ENCODE measurements at regions not wholly inside any gene's neighbourhood (a gene's known extent, or its start where the extent isn't known, plus 50 kb on each side); places are given as distances from the start of the nearest gene placed in this dataset.
"Not testable (repeated sequence)": the region's sequence is repeated elsewhere in the genome, so short reads cannot be mapped to it uniquely, and the experiment has no call there.

DNA sequence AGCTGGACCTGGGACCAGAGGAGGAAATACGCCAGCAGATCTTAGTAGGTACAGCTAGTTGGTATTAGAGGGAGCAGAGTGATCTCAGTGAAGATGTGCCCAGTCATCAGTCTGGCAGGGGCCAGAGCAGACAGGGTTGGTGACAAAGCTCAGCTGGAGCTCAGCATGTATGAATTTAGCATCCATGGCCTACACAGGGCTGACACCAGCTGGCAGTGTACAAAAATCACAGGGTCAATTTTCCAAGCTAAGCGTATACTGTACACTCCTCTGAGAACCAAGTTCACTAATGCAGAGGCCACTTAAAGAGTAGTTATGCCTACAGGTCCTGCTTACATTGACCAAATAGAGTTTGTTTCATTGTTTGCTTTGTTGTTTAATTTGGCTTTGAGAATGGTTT is 146.6 kb downstream of the SLC24A2 start:
- POLR2A ChIA-PET = no interaction called here
- DNase-seq = no peak
- no peaks in the 10 kb centered on the region for H3K36me3 Mint-ChIP-seq
- H3K4me1 Mint-ChIP-seq = no peaks in the 10 kb centered on the region
- no peak overlapping the region for H3K4me3 Mint-ChIP-seq
- peaks cover 11% of the 10 kb centered on the region for H3K27me3 Mint-ChIP-seq
- H3K27ac Mint-ChIP-seq = no peak overlapping the region
- ATAC-seq (ENCODE audit: low read depth) = no peak
- H3K9me3 Mint-ChIP-seq = no peaks in the 10 kb centered on the region

DNA sequence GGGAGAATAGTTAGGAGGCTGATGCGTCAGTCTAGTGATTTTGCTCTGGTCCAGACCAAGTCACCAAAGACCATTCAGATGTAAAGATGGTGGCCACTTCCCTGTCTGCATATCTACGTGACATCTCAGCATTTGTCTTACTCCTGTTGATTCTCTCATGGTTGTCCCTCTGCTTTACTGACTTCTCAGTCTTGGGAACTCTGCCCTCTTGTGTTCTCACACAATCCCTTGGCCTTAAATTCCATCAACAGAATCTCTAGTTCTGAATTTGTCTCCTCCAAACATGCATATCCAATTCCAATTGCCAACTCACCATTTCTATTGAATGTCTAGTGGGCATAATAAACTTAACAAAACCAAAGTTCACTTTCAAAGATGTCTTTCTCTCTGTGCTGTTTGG is 147.8 kb downstream of the SLC24A2 start:
- Mint-ChIP-seq H3K27ac (no peak overlapping the region), H3K27me3 (peaks cover 9% of the 10 kb centered on the region), H3K36me3 (no peaks in the 10 kb centered on the region), H3K4me3 (no peak overlapping the region), H3K9me3 (no peaks in the 10 kb centered on the region), H3K4me1 (no peaks in the 10 kb centered on the region)
- DNase-seq (no peak), ATAC-seq (ENCODE audit: low read depth) (no peak)
- POLR2A ChIA-PET = no interaction called here

DNA sequence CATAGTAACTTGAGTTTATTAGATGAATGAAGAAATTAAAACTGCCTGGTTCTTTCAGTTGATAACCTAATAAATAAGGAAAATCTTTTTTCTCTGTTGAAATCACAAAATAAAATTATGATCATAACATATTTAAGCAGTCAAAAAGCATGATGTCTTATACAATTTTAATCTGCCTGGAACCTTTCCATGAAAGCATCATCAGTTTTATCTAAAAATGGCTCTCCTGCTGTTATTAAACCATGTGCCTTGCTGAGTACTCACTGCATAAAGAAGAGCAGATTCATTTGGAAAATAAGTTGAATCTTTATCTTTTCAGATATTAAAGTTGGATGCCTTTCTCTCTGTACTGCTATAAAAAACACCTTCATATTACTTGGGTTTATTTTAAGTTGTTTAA is 148.8 kb downstream of the SLC24A2 start:
- no peaks in the 10 kb centered on the region for H3K9me3 Mint-ChIP-seq
- DNase-seq (no peak), ATAC-seq (ENCODE audit: low read depth) (no peak)
- H3K36me3 Mint-ChIP-seq = no peaks in the 10 kb centered on the region
- H3K27ac Mint-ChIP-seq = no peak overlapping the region
- H3K4me1 Mint-ChIP-seq = no peaks in the 10 kb centered on the region
- H3K4me3 Mint-ChIP-seq = no peak overlapping the region
- H3K27me3 Mint-ChIP-seq = peaks cover 9% of the 10 kb centered on the region
- POLR2A ChIA-PET = no interaction called here

DNA sequence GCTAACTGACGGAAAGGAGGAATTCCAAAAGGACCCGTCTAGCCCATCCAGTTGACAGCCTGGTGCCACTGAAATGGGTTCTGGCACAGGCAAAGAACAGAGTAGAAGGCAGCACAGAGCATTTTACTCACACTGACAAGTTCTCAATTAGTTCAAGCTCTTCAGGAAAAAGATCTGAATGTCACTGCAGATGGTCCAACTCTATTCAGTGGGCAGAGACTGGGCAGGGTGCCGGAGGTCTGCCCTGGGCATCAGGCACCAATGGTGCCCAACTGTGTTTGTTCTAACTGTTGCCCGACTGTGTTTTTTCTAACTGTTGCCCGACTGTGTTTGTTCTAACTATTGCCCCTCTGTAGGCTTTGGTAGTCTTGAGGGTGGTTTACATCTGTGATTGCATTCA is 151.8 kb downstream of the SLC24A2 start:
- H3K27me3 Mint-ChIP-seq = peaks cover 8% of the 10 kb centered on the region
- H3K9me3 Mint-ChIP-seq = no peaks in the 10 kb centered on the region
- DNase-seq (no peak), ATAC-seq (ENCODE audit: low read depth) (no peak)
- no peaks in the 10 kb centered on the region for H3K4me1 Mint-ChIP-seq
- no peak overlapping the region for H3K4me3 Mint-ChIP-seq
- POLR2A ChIA-PET = no interaction called here
- no peaks in the 10 kb centered on the region for H3K36me3 Mint-ChIP-seq
- H3K27ac Mint-ChIP-seq = no peak overlapping the region

DNA sequence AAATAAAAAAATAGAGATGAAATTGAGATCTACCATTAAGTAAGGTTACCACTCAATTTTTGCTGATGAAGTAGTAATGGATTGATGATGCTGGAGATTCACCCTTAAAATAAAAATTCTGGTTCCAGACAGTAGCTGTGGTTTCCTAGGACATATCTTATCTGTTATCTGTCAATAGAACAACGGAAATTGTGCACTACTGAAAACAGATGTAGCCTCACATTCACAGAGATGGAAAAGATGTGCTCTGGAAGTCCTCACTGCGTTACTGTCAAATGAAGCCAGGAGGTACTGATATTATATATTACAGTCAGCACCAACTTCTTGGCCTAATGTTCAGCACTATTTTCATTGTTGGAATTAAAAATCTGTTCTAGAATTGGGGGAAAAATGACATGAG is 154.0 kb downstream of the SLC24A2 start:
- no peaks in the 10 kb centered on the region for H3K36me3 Mint-ChIP-seq
- H3K4me3 Mint-ChIP-seq = no peak overlapping the region
- H3K4me1 Mint-ChIP-seq = no peaks in the 10 kb centered on the region
- H3K27me3 Mint-ChIP-seq = peaks cover 7% of the 10 kb centered on the region
- POLR2A ChIA-PET = no interaction called here
- ATAC-seq (ENCODE audit: low read depth) (no peak), DNase-seq (no peak)
- H3K27ac Mint-ChIP-seq = no peak overlapping the region
- H3K9me3 Mint-ChIP-seq = no peaks in the 10 kb centered on the region

DNA sequence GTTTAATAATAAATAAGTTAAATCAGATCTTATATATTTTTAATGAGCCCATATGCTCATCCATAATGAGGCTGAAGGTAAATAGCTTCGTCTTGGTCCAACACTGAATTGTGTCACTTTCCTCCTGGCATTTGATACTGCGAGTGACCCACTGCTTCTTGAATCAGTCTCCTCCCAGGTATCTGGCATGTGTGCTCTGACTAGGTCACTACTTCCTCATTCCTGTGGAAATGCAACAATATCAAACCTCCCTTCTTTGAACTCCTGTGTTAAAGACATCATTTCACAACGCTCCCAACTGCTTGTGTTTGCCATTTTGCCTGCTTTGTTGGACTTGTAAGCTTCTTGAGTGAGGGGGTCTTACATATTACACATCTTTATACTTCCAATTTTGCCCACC is 157.7 kb downstream of the SLC24A2 start:
- no peaks in the 10 kb centered on the region for H3K36me3 Mint-ChIP-seq

DNA sequence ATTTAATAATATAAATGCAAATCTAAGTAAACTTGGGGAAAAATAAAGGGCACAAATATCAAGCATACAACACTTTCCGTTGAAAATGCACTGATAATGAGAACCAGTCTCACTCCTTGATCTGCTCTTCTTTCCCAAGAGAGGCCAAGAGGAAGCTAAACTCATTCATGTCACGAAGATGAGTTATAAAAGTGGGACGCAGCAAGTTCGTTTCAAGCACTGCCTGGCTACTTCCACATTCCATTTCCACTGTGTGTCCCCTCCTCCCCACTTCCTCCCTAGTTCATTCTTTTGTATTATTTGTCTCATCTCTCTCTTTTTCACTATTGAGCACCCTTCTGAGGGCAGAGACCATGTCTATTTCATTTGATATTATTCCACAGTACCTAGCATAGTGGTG is 158.1 kb downstream of the SLC24A2 start:
- POLR2A ChIA-PET = no interaction called here
- H3K9me3 Mint-ChIP-seq = no peaks in the 10 kb centered on the region
- no peaks in the 10 kb centered on the region for H3K36me3 Mint-ChIP-seq
- H3K4me1 Mint-ChIP-seq = no peaks in the 10 kb centered on the region
- H3K4me3 Mint-ChIP-seq = no peak overlapping the region
- no peak for ATAC-seq (ENCODE audit: low read depth)
- no peak overlapping the region for H3K27ac Mint-ChIP-seq
- DNase-seq = no peak
- peaks cover 17% of the 10 kb centered on the region for H3K27me3 Mint-ChIP-seq

More for the DNA sequence above, 157.7 kb downstream of the SLC24A2 start:
- Mint-ChIP-seq H3K4me3 (no peak overlapping the region), H3K4me1 (no peaks in the 10 kb centered on the region), H3K27me3 (peaks cover 17% of the 10 kb centered on the region), H3K9me3 (no peaks in the 10 kb centered on the region), H3K27ac (no peak overlapping the region)
- DNase-seq (no peak), ATAC-seq (ENCODE audit: low read depth) (no peak)
- POLR2A ChIA-PET = no interaction called here

DNA sequence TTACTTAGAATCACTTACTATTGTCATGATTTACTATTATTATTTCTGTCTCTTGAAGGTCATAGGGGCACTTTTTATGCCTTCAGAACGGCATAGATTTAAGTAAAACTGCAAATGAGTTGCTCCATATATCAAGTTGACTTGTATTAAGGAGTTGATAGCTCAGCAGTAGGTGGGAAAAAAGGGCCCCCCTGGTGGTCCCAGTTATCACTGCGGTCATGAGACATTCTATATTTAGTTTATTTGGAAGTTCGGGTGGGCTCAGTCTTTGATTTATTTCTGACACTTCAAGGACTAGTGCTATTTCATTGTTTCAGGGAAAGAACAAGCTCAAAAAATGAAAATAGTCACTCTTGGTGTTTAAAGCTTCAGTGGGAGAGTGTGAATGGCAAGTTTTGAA is 159.3 kb downstream of the SLC24A2 start:
- POLR2A ChIA-PET = no interaction called here
- no peak overlapping the region for H3K4me3 Mint-ChIP-seq
- H3K4me1 Mint-ChIP-seq = no peaks in the 10 kb centered on the region
- H3K27ac Mint-ChIP-seq = no peak overlapping the region
- DNase-seq (no peak), ATAC-seq (ENCODE audit: low read depth) (no peak)
- no peaks in the 10 kb centered on the region for H3K36me3 Mint-ChIP-seq
- peaks cover 17% of the 10 kb centered on the region for H3K27me3 Mint-ChIP-seq
- H3K9me3 Mint-ChIP-seq = no peaks in the 10 kb centered on the region

DNA sequence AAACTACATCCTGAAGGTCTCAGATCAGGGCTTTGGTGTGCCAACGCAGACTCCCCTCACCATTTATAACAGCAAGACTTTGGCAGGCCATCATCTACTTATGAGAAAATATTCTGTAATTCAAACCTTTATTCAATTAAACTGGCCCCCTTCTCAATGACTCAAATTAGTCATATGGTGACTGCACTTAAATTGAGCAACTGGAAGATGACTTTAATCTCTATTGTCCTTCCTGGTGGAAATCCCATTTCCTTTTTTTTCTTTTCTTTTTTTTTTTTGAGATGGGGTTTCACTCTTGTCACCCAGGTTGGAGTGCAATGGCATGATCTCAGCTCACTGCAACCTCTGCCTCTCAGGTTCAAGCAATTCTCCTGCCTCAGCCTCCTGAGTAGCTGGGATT is 163.4 kb downstream of the SLC24A2 start:
- POLR2A ChIA-PET = not testable (repeated sequence)

DNA sequence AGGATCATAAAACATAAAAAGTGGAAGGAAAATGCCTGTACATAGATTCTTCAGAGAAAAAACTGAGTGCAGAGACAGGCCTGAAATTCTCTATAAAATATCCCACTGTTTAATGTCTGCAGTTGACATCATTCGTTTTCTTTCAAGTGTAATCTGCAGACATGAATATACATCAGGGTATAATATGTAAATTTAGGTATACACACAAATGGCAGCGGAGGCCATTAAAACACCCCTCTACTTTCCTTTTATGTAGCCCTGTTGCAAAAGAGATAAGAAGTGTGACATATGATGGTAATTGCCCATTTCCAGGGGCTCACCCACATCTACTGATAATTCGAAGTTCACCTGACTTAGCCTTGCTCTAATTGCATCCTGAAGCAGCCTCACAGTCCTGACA is 164.3 kb downstream of the SLC24A2 start:
- Mint-ChIP-seq H3K4me1 (no peaks in the 10 kb centered on the region), H3K27me3 (peaks cover 21% of the 10 kb centered on the region), H3K9me3 (no peaks in the 10 kb centered on the region), H3K36me3 (no peaks in the 10 kb centered on the region), H3K27ac (no peak overlapping the region), H3K4me3 (no peak overlapping the region)
- DNase-seq (no peak), ATAC-seq (ENCODE audit: low read depth) (no peak)
- POLR2A ChIA-PET = no interaction called here

More for the DNA sequence above, 163.4 kb downstream of the SLC24A2 start:
- H3K4me3 Mint-ChIP-seq; H3K4me1 Mint-ChIP-seq; H3K27ac Mint-ChIP-seq; ATAC-seq (ENCODE audit: low read depth); DNase-seq; H3K9me3 Mint-ChIP-seq; H3K36me3 Mint-ChIP-seq: not testable (repeated sequence)
- peaks cover 20% of the 10 kb centered on the region for H3K27me3 Mint-ChIP-seq

DNA sequence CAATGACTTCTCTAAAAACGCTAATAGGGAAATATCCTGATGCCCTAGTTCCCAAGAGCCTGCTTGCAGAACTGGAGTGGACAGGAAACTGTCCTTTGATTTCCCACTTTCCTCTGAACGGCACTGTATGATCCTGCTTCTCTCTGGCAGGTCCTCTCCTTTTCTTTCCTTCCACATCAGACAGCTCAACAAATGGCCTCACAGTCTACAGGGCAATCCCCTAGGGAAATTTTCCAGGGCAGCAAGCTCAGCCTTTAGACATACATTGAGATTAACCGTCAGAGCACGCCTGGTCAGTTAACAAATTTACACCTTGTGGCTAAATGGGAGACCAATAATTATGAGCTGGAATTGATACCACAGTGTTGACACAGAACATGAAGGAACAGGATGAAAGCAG is 164.9 kb downstream of the SLC24A2 start:
- DNase-seq = no peak
- H3K36me3 Mint-ChIP-seq = no peaks in the 10 kb centered on the region
- no peak overlapping the region for H3K4me3 Mint-ChIP-seq
- no peak for ATAC-seq (ENCODE audit: low read depth)
- H3K9me3 Mint-ChIP-seq = no peaks in the 10 kb centered on the region
- no peaks in the 10 kb centered on the region for H3K4me1 Mint-ChIP-seq
- H3K27me3 Mint-ChIP-seq = peaks cover 18% of the 10 kb centered on the region
- no peak overlapping the region for H3K27ac Mint-ChIP-seq
- POLR2A ChIA-PET = no interaction called here

DNA sequence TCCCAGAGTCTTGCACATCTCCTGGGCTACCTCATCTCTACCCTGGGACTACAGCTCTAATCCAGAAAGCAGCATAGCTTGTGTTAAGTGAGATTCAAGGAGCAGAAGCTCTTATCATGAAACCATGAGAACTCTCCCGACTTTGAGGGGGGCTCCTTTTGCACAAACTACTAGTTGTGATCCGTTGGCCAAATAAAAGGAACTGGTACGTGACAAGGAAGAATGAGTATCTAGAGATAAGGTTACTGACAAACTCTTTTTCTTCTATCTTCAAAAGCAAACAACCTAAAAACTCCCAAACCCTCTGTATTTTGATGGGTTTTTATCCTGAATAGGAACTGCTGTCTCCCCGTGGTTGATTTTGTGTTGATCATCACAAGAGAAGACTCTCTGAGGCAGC is 168.5 kb downstream of the SLC24A2 start:
- Mint-ChIP-seq H3K4me1 (no peaks in the 10 kb centered on the region), H3K9me3 (no peaks in the 10 kb centered on the region), H3K27me3 (peaks cover 23% of the 10 kb centered on the region), H3K4me3 (no peak overlapping the region), H3K36me3 (no peaks in the 10 kb centered on the region), H3K27ac (no peak overlapping the region)
- ATAC-seq (ENCODE audit: low read depth) (no peak), DNase-seq (no peak)
- POLR2A ChIA-PET = no interaction called here

DNA sequence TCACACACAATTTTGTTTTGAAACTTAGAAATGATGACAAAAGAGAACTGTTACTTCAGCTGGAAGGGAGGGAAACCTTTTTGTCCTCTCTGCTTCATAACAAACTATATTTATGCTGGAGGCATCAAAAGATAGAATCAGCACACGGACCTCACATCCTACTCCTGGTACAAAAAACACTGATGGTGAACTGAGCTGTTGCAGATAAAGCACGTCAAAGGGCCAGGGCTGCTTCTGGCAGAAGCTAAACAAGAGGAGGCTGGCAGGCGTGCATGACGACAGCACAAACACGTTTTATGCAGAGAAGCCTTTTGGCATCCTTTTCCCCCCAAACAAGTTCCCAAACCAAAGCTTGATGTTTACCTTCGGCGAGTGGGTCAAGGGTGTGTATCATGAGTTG is 169.6 kb downstream of the SLC24A2 start:
- peaks cover 23% of the 10 kb centered on the region for H3K27me3 Mint-ChIP-seq
- no peaks in the 10 kb centered on the region for H3K36me3 Mint-ChIP-seq
- POLR2A ChIA-PET = no interaction called here
- H3K4me1 Mint-ChIP-seq = no peaks in the 10 kb centered on the region
- no peak overlapping the region for H3K4me3 Mint-ChIP-seq
- DNase-seq (no peak), ATAC-seq (ENCODE audit: low read depth) (no peak)
- no peak overlapping the region for H3K27ac Mint-ChIP-seq
- H3K9me3 Mint-ChIP-seq = no peaks in the 10 kb centered on the region

DNA sequence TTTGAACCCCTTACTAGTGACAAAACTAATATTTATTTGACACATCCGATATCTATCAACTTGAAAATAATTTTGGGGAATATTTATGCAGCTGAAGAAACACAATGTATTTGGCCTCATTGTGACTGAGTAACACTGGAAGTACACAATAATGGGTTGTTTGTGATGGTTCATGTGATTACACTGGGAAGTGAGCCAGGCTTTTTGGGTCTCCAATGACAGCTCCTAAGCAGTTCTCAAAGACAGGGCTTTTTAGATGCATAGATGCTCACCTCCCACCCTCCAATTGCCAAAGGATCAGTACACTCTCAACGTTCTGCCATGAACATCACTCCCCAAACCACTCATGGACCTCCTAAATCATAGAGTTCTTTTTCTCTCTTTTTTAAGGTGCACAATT is 170.0 kb downstream of the SLC24A2 start:
- Mint-ChIP-seq H3K9me3 (no peaks in the 10 kb centered on the region), H3K36me3 (no peaks in the 10 kb centered on the region), H3K4me3 (no peak overlapping the region), H3K27me3 (peaks cover 21% of the 10 kb centered on the region), H3K27ac (no peak overlapping the region), H3K4me1 (no peaks in the 10 kb centered on the region)
- POLR2A ChIA-PET = no interaction called here
- no peak for DNase-seq
- no peak for ATAC-seq (ENCODE audit: low read depth)

DNA sequence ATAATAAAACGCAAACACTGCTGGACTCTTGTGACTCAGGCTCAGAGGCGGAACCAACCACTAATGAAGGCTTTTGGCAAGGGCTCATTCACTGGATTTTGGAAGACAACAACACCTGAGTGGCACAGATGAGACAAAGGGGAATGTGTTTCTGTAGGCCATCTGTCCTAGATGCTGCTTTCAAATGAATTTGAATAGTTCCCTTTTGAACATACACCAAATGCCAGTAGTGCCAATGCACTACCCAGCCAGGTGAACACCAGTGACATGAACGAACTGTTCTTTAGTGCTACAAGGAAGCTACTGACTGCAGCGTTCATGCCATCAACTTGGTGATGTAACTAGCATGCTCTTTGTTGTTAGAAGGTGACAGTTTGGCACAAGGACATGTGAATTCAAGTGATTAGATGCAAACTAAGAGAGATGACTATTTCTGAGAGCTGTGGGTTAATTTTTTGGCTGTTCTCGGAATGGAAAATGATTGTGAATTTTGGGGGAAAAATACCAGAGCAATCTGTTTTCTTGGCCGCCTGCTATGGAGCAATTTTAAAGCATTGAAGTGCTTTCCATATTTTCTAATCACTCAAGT is 173.7 kb downstream of the SLC24A2 start:
- Mint-ChIP-seq H3K36me3 (no peaks in the 10 kb centered on the region), H3K9me3 (no peaks in the 10 kb centered on the region), H3K4me3 (no peak overlapping the region), H3K27ac (no peak overlapping the region), H3K4me1 (no peaks in the 10 kb centered on the region), H3K27me3 (peaks cover 19% of the 10 kb centered on the region)
- POLR2A ChIA-PET = no interaction called here
- ATAC-seq (ENCODE audit: low read depth) = no peak
- no peak for DNase-seq

All from activated naive CD8-positive, alpha-beta T cell treated with anti-CD3 and anti-CD28 coated beads, Interleukin-2, amount 10 ng/mL, durations not matched to agents 7 days and 5 days (primary cell).